Left ventricle myocardium inferior (tissue), 1 donor: ENCODE measurements at regions not wholly inside any gene's neighbourhood (a gene's known extent, or its start where the extent isn't known, plus 50 kb on each side); places are given as distances from the start of the nearest gene placed in this dataset.

Experiments used
- DNase-seq: peaks from one replicate; pipeline ENCODE4 v3.0.0-alpha.2; 2020
- H3K27ac ChIP-seq: fragments of 200-600 bp; replicated peaks from 2 replicates; pipeline ENCODE4 v1.8.0; 2021
- H3K27me3 ChIP-seq: fragments of 200-600 bp; 2 replicates; pipeline ENCODE4 v1.8.0; 2021; ENCODE audit warnings: low read depth
- H3K36me3 ChIP-seq: fragments of 200-600 bp; 2 replicates; pipeline ENCODE4 v1.8.0; 2021
- H3K4me1 ChIP-seq: fragments of 200-600 bp; 2 replicates; pipeline ENCODE4 v1.8.0; 2021
- H3K4me3 ChIP-seq: fragments of 200-600 bp; 2 replicates; pipeline ENCODE4 v1.8.0; 2021; ENCODE audit warnings: mild to moderate bottlenecking, moderate library complexity
- H3K9me3 ChIP-seq: fragments of 200-600 bp; replicated peaks from 2 replicates; pipeline ENCODE4 v1.8.0; 2021
- CTCF ChIP-seq: fragments of 200-600 bp; IDR thresholded peaks from 2 replicates; pipeline ENCODE4 v1.8.0; 2021; ENCODE audit warnings: antibody characterized with exemption, mild to moderate bottlenecking, borderline replicate concordance
- intact Hi-C: fragments of 100-400 bp; cut with micrococcal nuclease; formaldehyde crosslinking; loops from one replicate; pipeline ENCODE4 v1.11.0; 2022
- donor health status: DM: no; HTN: yes; CAD: no; lungs with severe emphysema.

- intact Hi-C loops, result no loop called here
- no peaks in the 10 kb centered on the region for H3K9me3 ChIP-seq
- DNase-seq, result no peak
- H3K4me1 ChIP-seq, result no peaks in the 10 kb centered on the region
- no peak overlapping the region for H3K4me3 ChIP-seq
- H3K27me3 ChIP-seq, result peaks cover 3% of the 10 kb centered on the region
- H3K36me3 ChIP-seq, result no peaks in the 10 kb centered on the region
- no peak overlapping the region for H3K27ac ChIP-seq
- TF ChIP-seq CTCF, result no peak
Observed at GRCh38 chr7:46156086-46156485, 235.0 kb upstream of the IGFBP3 start.

- Histone ChIP-seq H3K36me3 (no peaks in the 10 kb centered on the region), H3K4me1 (no peaks in the 10 kb centered on the region), H3K4me3 (no peak overlapping the region), H3K9me3 (no peaks in the 10 kb centered on the region), H3K27ac (no peak overlapping the region), H3K27me3 (peaks cover 3% of the 10 kb centered on the region)
- intact Hi-C loops, result no loop called here
- DNase-seq, result no peak
- no peak for TF ChIP-seq CTCF
Observed at GRCh38 chr7:46155367-46155766, 234.3 kb upstream of the IGFBP3 start.

- intact Hi-C loops, result no loop called here
- no peak for DNase-seq
- Histone ChIP-seq H3K4me3 (no peak overlapping the region), H3K27ac (no peak overlapping the region), H3K36me3 (no peaks in the 10 kb centered on the region), H3K9me3 (no peaks in the 10 kb centered on the region), H3K27me3 (peaks cover 3% of the 10 kb centered on the region), H3K4me1 (no peaks in the 10 kb centered on the region)
- no peak for TF ChIP-seq CTCF
Observed at GRCh38 chr7:46153951-46154787, 233.1 kb upstream of the IGFBP3 start.

- H3K27me3 ChIP-seq, result peaks cover 3% of the 10 kb centered on the region
- no peak for DNase-seq
- H3K36me3 ChIP-seq, result no peaks in the 10 kb centered on the region
- TF ChIP-seq CTCF, result no peak
- no peaks in the 10 kb centered on the region for H3K4me1 ChIP-seq
- no peaks in the 10 kb centered on the region for H3K9me3 ChIP-seq
- H3K4me3 ChIP-seq, result no peak overlapping the region
- intact Hi-C loops, result no loop called here
- no peak overlapping the region for H3K27ac ChIP-seq
Observed at GRCh38 chr7:46153583-46153950, 232.5 kb upstream of the IGFBP3 start.

- no peak for DNase-seq
- H3K36me3 ChIP-seq, result no peaks in the 10 kb centered on the region
- no peaks in the 10 kb centered on the region for H3K4me1 ChIP-seq
- H3K27ac ChIP-seq, result no peak overlapping the region
- H3K27me3 ChIP-seq, result peaks cover 3% of the 10 kb centered on the region
- H3K9me3 ChIP-seq, result no peaks in the 10 kb centered on the region
- intact Hi-C loops, result no loop called here
- TF ChIP-seq CTCF, result no peak
- no peak overlapping the region for H3K4me3 ChIP-seq
Observed at GRCh38 chr7:46152696-46153095, 231.6 kb upstream of the IGFBP3 start.
